ENCODE measurements at regions not wholly inside any gene's neighbourhood (a gene's known extent, or its start where the extent isn't known, plus 50 kb on each side); places are given as distances from the start of the nearest gene placed in this dataset.

DNA sequence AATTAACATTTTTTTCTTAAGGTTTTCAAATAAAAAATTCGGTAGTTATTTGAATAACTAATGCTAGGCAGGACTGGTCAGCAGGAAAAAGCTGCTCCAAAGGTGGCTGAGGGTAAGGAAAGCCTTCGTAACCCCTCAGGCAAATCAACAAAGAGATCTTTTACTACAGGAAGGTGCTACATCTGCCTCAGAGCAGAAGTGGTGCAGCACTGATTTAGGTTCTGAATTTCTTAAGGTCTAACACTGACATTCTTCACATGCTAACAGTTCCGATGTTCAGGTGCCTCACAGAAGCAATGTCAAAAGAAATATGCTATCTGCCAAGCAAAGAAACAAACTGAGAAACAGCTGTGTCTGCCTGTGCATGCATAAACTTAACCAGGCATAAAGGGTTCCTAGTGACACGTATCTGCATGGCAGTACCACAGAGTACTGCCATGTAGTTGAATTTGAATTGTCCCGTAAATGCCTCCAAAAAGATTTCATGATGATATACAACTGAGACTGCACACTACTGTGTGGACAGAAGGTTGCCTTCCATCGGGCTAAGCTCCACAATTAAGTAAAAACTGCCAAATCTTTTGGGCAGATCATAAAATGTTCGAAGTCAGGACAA is 275.0 kb upstream of the NSMCE3 start:
- DNase-seq (ENCODE audit: extremely low read depth, low read depth): no peak
- no peak overlapping the region for H3K4me3 ChIP-seq (replicated peaks; ENCODE audit: low read depth, low read length)
- TF ChIP-seq, protein P1, sequence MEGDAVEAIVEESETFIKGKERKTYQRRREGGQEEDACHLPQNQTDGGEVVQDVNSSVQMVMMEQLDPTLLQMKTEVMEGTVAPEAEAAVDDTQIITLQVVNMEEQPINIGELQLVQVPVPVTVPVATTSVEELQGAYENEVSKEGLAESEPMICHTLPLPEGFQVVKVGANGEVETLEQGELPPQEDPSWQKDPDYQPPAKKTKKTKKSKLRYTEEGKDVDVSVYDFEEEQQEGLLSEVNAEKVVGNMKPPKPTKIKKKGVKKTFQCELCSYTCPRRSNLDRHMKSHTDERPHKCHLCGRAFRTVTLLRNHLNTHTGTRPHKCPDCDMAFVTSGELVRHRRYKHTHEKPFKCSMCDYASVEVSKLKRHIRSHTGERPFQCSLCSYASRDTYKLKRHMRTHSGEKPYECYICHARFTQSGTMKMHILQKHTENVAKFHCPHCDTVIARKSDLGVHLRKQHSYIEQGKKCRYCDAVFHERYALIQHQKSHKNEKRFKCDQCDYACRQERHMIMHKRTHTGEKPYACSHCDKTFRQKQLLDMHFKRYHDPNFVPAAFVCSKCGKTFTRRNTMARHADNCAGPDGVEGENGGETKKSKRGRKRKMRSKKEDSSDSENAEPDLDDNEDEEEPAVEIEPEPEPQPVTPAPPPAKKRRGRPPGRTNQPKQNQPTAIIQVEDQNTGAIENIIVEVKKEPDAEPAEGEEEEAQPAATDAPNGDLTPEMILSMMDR (IDR thresholded peaks at IDR 0.05; ENCODE audit: low read depth, low read length, missing control alignments): no peak

DNA sequence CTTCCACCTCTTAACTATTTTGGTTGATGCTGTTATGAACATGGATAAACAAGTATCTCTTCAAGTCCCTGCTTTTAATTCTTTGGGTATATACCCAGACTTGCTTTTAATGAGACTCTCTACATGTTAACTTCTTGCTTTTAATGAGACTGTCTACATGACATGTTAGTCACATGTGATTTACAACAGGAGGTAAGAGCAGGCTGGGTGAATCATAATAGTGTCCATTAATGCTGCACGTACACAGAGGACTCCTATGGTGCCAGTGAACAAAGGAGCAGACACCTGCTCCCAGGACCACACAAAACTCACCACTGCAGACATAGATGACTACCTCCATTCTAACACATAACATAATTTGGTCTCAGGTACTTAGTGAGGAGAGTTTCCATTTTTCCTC is 273.4 kb upstream of the NSMCE3 start:
- H3K4me3 ChIP-seq (replicated peaks; ENCODE audit: low read depth, low read length): no peak overlapping the region
- TF ChIP-seq, protein P1 (IDR thresholded peaks at IDR 0.05; ENCODE audit: low read depth, low read length, missing control alignments): no peak
- DNase-seq (ENCODE audit: extremely low read depth, low read depth): no peak

DNA sequence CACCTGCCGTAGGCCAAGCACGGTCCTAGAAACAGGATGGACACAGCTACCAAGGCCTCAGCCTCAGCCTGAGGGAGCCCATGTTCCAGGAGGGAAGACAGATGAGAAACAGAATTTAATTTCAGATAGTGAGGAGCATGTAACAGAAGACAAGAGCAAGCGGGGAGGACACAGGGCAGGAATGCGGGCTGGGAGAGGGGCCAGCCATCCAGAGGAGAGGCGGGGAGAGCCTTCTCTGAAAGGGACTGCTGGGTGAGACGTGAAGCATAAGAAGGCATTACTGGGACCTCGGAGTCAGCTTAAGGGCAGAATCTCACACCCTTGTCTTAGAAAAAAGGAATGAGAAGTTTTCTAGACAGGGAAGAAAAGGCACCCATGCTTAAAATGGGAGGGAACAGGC is 271.7 kb upstream of the NSMCE3 start:
- DNase-seq (ENCODE audit: extremely low read depth, low read depth): no peak
- TF ChIP-seq, protein P1 (IDR thresholded peaks at IDR 0.05; ENCODE audit: low read depth, low read length, missing control alignments): no peak
- no peak overlapping the region for H3K4me3 ChIP-seq (replicated peaks; ENCODE audit: low read depth, low read length)

DNA sequence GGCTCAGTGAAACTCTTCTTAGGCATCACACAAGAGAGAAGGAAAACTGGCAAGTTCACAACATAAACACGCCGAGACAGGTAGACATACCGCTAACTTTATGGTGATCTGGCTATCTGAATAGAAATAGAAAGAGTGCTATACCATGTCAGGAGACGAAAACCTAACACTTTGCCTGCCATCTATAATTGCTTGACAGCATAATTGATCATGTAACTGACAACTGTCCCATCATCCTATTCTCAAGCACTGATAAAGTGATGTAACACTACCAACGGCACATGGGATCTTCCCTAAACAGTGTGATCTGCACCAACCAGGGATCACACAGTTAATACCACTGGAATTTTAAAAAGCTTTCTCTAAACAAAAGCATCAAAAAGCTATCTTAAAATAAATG is 270.9 kb upstream of the NSMCE3 start:
- TF ChIP-seq, protein P1 (IDR thresholded peaks at IDR 0.05; ENCODE audit: low read depth, low read length, missing control alignments): no peak
- no peak for DNase-seq (ENCODE audit: extremely low read depth, low read depth)
- no peak overlapping the region for H3K4me3 ChIP-seq (replicated peaks; ENCODE audit: low read depth, low read length)

DNA sequence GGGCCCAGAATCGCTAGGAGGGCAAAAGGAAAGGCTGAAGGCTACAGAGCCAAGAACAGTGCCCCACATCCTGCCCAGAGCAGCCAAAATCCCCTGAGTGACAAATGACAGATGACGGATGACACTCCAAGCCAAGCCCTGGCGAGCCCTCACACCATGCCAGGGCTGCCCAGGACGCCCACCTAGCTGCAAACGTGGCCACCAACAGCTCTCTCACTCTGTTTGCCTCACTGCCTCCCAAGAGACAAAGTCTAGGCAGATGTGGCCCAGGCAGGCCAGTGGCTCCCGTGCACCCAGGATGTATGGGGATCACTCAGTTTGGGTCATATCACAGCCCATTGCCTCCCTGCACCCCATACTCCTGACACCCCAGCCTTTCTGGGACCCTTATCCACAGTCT is 270.1 kb upstream of the NSMCE3 start:
- H3K4me3 ChIP-seq (replicated peaks; ENCODE audit: low read depth, low read length): no peak overlapping the region
- no peak for DNase-seq (ENCODE audit: extremely low read depth, low read depth)
- TF ChIP-seq, protein P1 (IDR thresholded peaks at IDR 0.05; ENCODE audit: low read depth, low read length, missing control alignments): no peak

DNA sequence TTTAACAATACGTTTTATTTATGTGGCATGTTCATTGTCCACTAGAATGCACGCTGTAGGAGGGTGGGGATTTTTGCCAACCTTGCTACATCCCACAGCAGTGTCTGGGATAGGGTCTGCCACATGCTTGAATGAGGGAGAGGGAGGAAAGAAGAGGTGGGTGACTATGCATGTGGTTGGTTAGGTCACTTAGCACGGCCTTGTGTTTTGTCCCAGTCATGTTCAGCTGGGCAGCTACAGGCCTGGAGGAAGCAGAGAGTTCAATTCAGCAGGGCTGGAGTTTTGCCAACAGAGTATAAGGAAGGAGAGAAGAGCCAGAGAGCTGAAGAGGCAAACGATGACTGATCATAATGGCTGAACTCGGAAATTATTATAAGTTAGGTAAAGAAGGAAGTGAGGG is 268.4 kb upstream of the NSMCE3 start:
- H3K4me3 ChIP-seq (replicated peaks; ENCODE audit: low read depth, low read length): no peak overlapping the region
- DNase-seq (ENCODE audit: extremely low read depth, low read depth): no peak
- TF ChIP-seq, protein P1 (IDR thresholded peaks at IDR 0.05; ENCODE audit: low read depth, low read length, missing control alignments): no peak

DNA sequence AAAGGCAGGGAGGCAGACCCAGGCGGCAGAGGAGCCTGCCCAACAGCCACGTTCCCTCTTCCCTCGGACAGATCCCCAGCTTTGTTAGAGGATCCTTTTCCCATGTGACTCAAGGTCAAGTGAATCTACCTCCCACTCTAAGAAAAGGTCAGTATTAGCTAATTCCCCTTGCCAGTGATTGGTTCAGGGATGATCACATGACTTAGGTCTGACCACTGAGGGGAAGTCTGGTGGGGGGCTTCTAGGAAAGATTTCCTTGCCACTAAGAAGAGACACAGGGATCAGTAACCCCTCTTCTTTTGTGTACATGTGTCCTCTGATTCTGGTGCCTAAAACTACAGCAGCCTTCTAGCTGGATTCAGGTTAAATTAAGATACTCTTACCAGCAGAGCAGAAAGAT is 266.3 kb upstream of the NSMCE3 start:
- TF ChIP-seq, protein P1 (IDR thresholded peaks at IDR 0.05; ENCODE audit: low read depth, low read length, missing control alignments): no peak
- H3K4me3 ChIP-seq (replicated peaks; ENCODE audit: low read depth, low read length): no peak overlapping the region
- no peak for DNase-seq (ENCODE audit: extremely low read depth, low read depth)
